A673 (cell line): ENCODE measurements at regions not wholly inside any gene's neighbourhood (a gene's known extent, or its start where the extent isn't known, plus 50 kb on each side); places are given as distances from the start of the nearest gene placed in this dataset.

Experiments
- CTCF ChIP-seq: fragments of 300-800, 200-600 bp; sonication (generic); conservative IDR thresholded peaks from 2 replicates; pipeline ENCODE4 v1.5.1; 2017; ENCODE audit warnings: low read depth, mild to moderate bottlenecking, antibody characterized with exemption, low read length, moderate library complexity, mixed read lengths
- EZH2 ChIP-seq: fragments of 200-600 bp; sonication (generic); IDR thresholded peaks from 2 replicates; pipeline ENCODE4 v1.6.1; 2017; ENCODE audit warnings: borderline replicate concordance, low read depth, mild to moderate bottlenecking, mixed read lengths, antibody characterized with exemption, low read length; ENCODE audit not compliant: poor library complexity, severe bottlenecking

- no peak for TF ChIP-seq EZH2
- no peak for TF ChIP-seq CTCF
Measured at GRCh38 chr18:24810561-24811305, 350.3 kb downstream of the HRH4 start.
